IMR-90 (cell line): ENCODE measurements at regions not wholly inside any gene's neighbourhood (a gene's known extent, or its start where the extent isn't known, plus 50 kb on each side); places are given as distances from the start of the nearest gene placed in this dataset.

Experiments
- ATAC-seq: fragments of 200-7000 bp; cut with Tn5 transposase; 2 replicates; pipeline ENCODE4 v1.9.1; 2020; ENCODE audit warnings: low read depth, mild to moderate bottlenecking, moderate library complexity
- BruUV-seq: library from RNA; stranded (reverse); fragments of 400-500 nt; replicated peaks from 2 replicates; lab custom pipeline; 2021; lab: Mats Ljungman, UMichigan
- CTCF ChIA-PET: fragments of 300-600 bp; formaldehyde crosslinking; extraction: SDS; loops from one replicate; lab custom pipeline; 2021; ENCODE audit warnings: antibody characterized with exemption; lab: Yijun Ruan, JAX
- POLR2A ChIA-PET: fragments of 300-600 bp; sonication (Branson Sonifier 250); formaldehyde crosslinking; loops from one replicate; lab custom pipeline; 2022; ENCODE audit warnings: antibody characterized with exemption; ENCODE audit not compliant: unreplicated experiment; lab: Charles Lee
- DNase-seq: peaks from one replicate; pipeline ENCODE4 v3.0.0; 2013
- H2AFZ ChIP-seq: replicated peaks from 2 replicates; pipeline ENCODE3; 2013; ENCODE audit warnings: low read length, mild to moderate bottlenecking; ENCODE audit not compliant: poor library complexity
- H2AK5ac ChIP-seq: 2 replicates; pipeline ENCODE4 v1.6.1; 2013; ENCODE audit warnings: low read depth, low read length, inconsistent platforms
- H2AK9ac ChIP-seq: replicated peaks from 2 replicates; pipeline ENCODE3; 2013; ENCODE audit warnings: mild to moderate bottlenecking, low read depth, low read length, moderate library complexity; ENCODE audit not compliant: poor library complexity
- H2BK120ac ChIP-seq: 2 replicates; pipeline ENCODE4 v1.6.1; 2013; ENCODE audit warnings: low read depth, low read length, inconsistent platforms
- H2BK15ac ChIP-seq: 3 replicates; pipeline ENCODE4 v1.6.1; 2013; ENCODE audit warnings: low read depth, low read length, inconsistent platforms
- H2BK20ac ChIP-seq: 2 replicates; pipeline ENCODE4 v1.6.1; 2013; ENCODE audit warnings: low read depth, mild to moderate bottlenecking, inconsistent platforms, low read length, moderate library complexity
- H2BK5ac ChIP-seq: 2 replicates; pipeline ENCODE4 v1.6.1; 2013; ENCODE audit warnings: mild to moderate bottlenecking, low read depth, low read length, inconsistent platforms; ENCODE audit not compliant: poor library complexity, severe bottlenecking
- H3K14ac ChIP-seq: replicated peaks from 2 replicates; pipeline ENCODE4 v1.6.1; 2013; ENCODE audit warnings: low read depth, low read length, inconsistent platforms
- H3K18ac ChIP-seq: 2 replicates; pipeline ENCODE4 v1.6.1; 2013; ENCODE audit warnings: low read depth, low read length, control low read depth
- H3K23ac ChIP-seq: 2 replicates; pipeline ENCODE4 v1.6.1; 2013; ENCODE audit warnings: low read depth, low read length, inconsistent platforms
- H3K27ac ChIP-seq: 2 replicates; pipeline ENCODE4 v1.5.1; 2013; ENCODE audit warnings: mild to moderate bottlenecking, control low read depth, low read length; ENCODE audit not compliant: insufficient read depth
- H3K27me3 ChIP-seq: 2 replicates; pipeline ENCODE4 v1.6.1; 2013; ENCODE audit warnings: low read length; ENCODE audit not compliant: control insufficient read depth, insufficient read depth
- H3K36me3 ChIP-seq: 2 replicates; pipeline ENCODE4 v1.6.1; 2013; ENCODE audit warnings: low read length, mixed read lengths; ENCODE audit not compliant: control insufficient read depth, insufficient read depth
- H3K4ac ChIP-seq: 2 replicates; pipeline ENCODE4 v1.6.1; 2013; ENCODE audit warnings: low read depth, low read length, inconsistent platforms
- H3K4me1 ChIP-seq: 2 replicates; pipeline ENCODE4 v1.6.1; 2013; ENCODE audit warnings: low read length, mixed read lengths; ENCODE audit not compliant: control insufficient read depth, insufficient read depth
- H3K4me2 ChIP-seq: 2 replicates; pipeline ENCODE4 v1.6.1; 2013; ENCODE audit warnings: low read depth, mild to moderate bottlenecking, control low read depth, low read length, moderate library complexity
- H3K4me3 ChIP-seq: 2 replicates; pipeline ENCODE4 v1.5.1; 2013; ENCODE audit warnings: low read depth, mild to moderate bottlenecking, control low read depth, low read length, moderate library complexity; ENCODE audit not compliant: insufficient read depth
- H3K56ac ChIP-seq: 2 replicates; pipeline ENCODE4 v1.6.1; 2013; ENCODE audit warnings: low read length, inconsistent platforms; ENCODE audit not compliant: insufficient read depth; ENCODE audit errors: extremely low read depth
- H3K79me1 ChIP-seq, 2 experiments: 2 replicates each; pipeline ENCODE4 v1.6.1; 2013; ENCODE audit warnings: low read length in 2 of 2, inconsistent platforms in 1 of 2, low read depth in 1 of 2
- H3K9ac ChIP-seq: 2 replicates; pipeline ENCODE4 v1.6.1; 2013; ENCODE audit warnings: low read depth, low read length, control low read depth
- H3K9me1 ChIP-seq: 2 replicates; pipeline ENCODE4 v1.6.1; 2013; ENCODE audit warnings: low read length, inconsistent platforms; ENCODE audit not compliant: insufficient read depth
- H3K9me3 ChIP-seq: 2 replicates; pipeline ENCODE4 v1.6.1; 2013; ENCODE audit warnings: low read length; ENCODE audit not compliant: control insufficient read depth, insufficient read depth
- H4K20me1 ChIP-seq: 2 replicates; pipeline ENCODE4 v1.6.1; 2013; ENCODE audit warnings: low read length, inconsistent platforms; ENCODE audit not compliant: insufficient read depth
- H4K5ac ChIP-seq: 2 replicates; pipeline ENCODE4 v1.6.1; 2013; ENCODE audit warnings: mild to moderate bottlenecking, low read depth, low read length, control low read depth
- H4K8ac ChIP-seq, 2 experiments: 2 replicates each; pipeline ENCODE4 v1.6.1; 2013; ENCODE audit warnings: low read depth in 2 of 2, low read length in 2 of 2, control low read depth in 1 of 2, inconsistent platforms in 1 of 2
- H4K91ac ChIP-seq: 2 replicates; pipeline ENCODE4 v1.6.1; 2013; ENCODE audit warnings: low read depth, low read length, inconsistent platforms; ENCODE audit not compliant: insufficient read depth
- BHLHE40 ChIP-seq: fragments of 150-350 bp; IDR thresholded peaks from 2 replicates; pipeline ENCODE4 v1.6.1; 2016; ENCODE audit warnings: mild to moderate bottlenecking, low read depth, low read length
- CEBPB ChIP-seq: IDR thresholded peaks from 2 replicates; pipeline ENCODE4 v1.6.1; 2012; ENCODE audit warnings: low read depth, low read length, improper control_type of control experiment
- CHD1 ChIP-seq: IDR thresholded peaks from 2 replicates; pipeline ENCODE4 v1.6.1; 2012; ENCODE audit warnings: low read depth, low read length, improper control_type of control experiment
- MAFK ChIP-seq: IDR thresholded peaks from 2 replicates; pipeline ENCODE4 v1.6.1; 2012; ENCODE audit warnings: low read depth, low read length, improper control_type of control experiment
- MXI1 ChIP-seq: IDR thresholded peaks from 2 replicates; pipeline ENCODE4 v1.6.1; 2012; ENCODE audit warnings: low read depth, mild to moderate bottlenecking, low read length, moderate library complexity, borderline replicate concordance
- NFE2L2 ChIP-seq: fragments of 150-350 bp; IDR thresholded peaks from 2 replicates; pipeline ENCODE4 v1.6.1; 2016; ENCODE audit warnings: low read depth, mild to moderate bottlenecking, low read length
- POLR2A ChIP-seq: IDR thresholded peaks from 2 replicates; pipeline ENCODE4 v1.6.1; 2012; ENCODE audit warnings: mild to moderate bottlenecking, low read depth, low read length
- RFX5 ChIP-seq: IDR thresholded peaks from 2 replicates; pipeline ENCODE4 v1.8.0; 2012; ENCODE audit warnings: low read depth, mild to moderate bottlenecking, low read length, moderate library complexity
- SMC3 ChIP-seq: fragments of 150-350 bp; IDR thresholded peaks from 2 replicates; pipeline ENCODE4 v1.6.1; 2016; ENCODE audit warnings: low read depth, mild to moderate bottlenecking, antibody characterized with exemption, low read length, moderate library complexity
- WGBS, 2 experiments: methylation state at CpG; one replicate each; pipeline versions ENCODE4 v1.1.5 to v1.1.7; 2013; ENCODE audit warnings: missing lambda C conversion rate in 2 of 2; ENCODE audit not compliant: insufficient read length in 1 of 2; ENCODE audit errors: extremely low coverage in 2 of 2; 5-methylcytosine and 5-hydroxymethylcytosine counted together
- dilution Hi-C: fragments of 300-500 bp; cut with HindIII; formaldehyde crosslinking; loops from one replicate; pipeline ENCODE4 v1.14.3; 2018; ENCODE audit warnings: low sequenced_read_pairs; ENCODE audit not compliant: unreplicated experiment
- in situ Hi-C: fragments of 300-500 bp; cut with MboI; formaldehyde crosslinking; loops from 3 replicates; pipeline ENCODE4 v1.14.3; 2019; ENCODE audit warnings: low sequenced_read_pairs, inconsistent platforms, mixed read lengths
- intact Hi-C: fragments of 100-400 bp; cut with micrococcal nuclease; formaldehyde crosslinking; loops from 2 replicates; pipeline ENCODE4 v1.10.0; 2022
- TF ChIP-seq, protein P1 (sequence below): conservative IDR thresholded peaks from 2 replicates; pipeline ENCODE4 v1.5.1; 2012; ENCODE audit warnings: mild to moderate bottlenecking, low read depth, low read length, improper control_type of control experiment

GRCh38 chr2:7891312-7891711 is 790.5 kb upstream of the ID2 start:
- TF ChIP-seq NFE2L2: no peak
- no peak for TF ChIP-seq MAFK
- TF ChIP-seq, protein P1, sequence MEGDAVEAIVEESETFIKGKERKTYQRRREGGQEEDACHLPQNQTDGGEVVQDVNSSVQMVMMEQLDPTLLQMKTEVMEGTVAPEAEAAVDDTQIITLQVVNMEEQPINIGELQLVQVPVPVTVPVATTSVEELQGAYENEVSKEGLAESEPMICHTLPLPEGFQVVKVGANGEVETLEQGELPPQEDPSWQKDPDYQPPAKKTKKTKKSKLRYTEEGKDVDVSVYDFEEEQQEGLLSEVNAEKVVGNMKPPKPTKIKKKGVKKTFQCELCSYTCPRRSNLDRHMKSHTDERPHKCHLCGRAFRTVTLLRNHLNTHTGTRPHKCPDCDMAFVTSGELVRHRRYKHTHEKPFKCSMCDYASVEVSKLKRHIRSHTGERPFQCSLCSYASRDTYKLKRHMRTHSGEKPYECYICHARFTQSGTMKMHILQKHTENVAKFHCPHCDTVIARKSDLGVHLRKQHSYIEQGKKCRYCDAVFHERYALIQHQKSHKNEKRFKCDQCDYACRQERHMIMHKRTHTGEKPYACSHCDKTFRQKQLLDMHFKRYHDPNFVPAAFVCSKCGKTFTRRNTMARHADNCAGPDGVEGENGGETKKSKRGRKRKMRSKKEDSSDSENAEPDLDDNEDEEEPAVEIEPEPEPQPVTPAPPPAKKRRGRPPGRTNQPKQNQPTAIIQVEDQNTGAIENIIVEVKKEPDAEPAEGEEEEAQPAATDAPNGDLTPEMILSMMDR: no peak
- no peak for TF ChIP-seq CHD1
- TF ChIP-seq RFX5: no peak
- no peak for TF ChIP-seq POLR2A
- TF ChIP-seq SMC3: no peak
- no peak for TF ChIP-seq MXI1
- TF ChIP-seq BHLHE40: no peak
- no peak for TF ChIP-seq CEBPB
- H2AFZ ChIP-seq: no peak overlapping the region

More at GRCh38 chr2:7891312-7891711, 790.5 kb upstream of the ID2 start:
- Histone ChIP-seq H3K9ac (no peak overlapping the region), H3K9me1 (0 out of 2 replicates have a peak, but pooled peaks cover 4% of the 10 kb centered on the region), H3K18ac (no peak overlapping the region), H2BK20ac (no peak overlapping the region), H3K4me1 (peaks cover 2% of the 10 kb centered on the region; the same call in 1 of the 2 replicates), H3K36me3 (no peaks in the 10 kb centered on the region), H3K4ac (no peak overlapping the region), H3K4me2 (no peak overlapping the region), H4K5ac (no peak overlapping the region), H2BK5ac (no peak overlapping the region), H3K79me1 (no peaks in the 10 kb centered on the region), H3K23ac (no peak overlapping the region), H2BK15ac (no peak overlapping the region), H4K20me1 (no peaks in the 10 kb centered on the region), H3K27ac (no peak overlapping the region), H4K91ac (no peak overlapping the region), H3K14ac (no peak overlapping the region), H3K56ac (no peak overlapping the region), H2BK120ac (no peak overlapping the region), H3K27me3 (no peaks in the 10 kb centered on the region; the same call in 1 of the 2 replicates), H3K9me3 (no peaks in the 10 kb centered on the region), H2AK5ac (no peak overlapping the region), H2AK9ac (no peak overlapping the region), H3K4me3 (no peak overlapping the region), H4K8ac (no peak overlapping the region)
- intact Hi-C loops: no loop called here
- WGBS, 2 experiments: no CpG with 5 or more reads among the region's 2 CpGs
- CTCF ChIA-PET: no interaction called here
- no peak for ATAC-seq
- POLR2A ChIA-PET: no interaction called here
- in situ Hi-C loops: no loop called here
- dilution Hi-C loops: no loop called here
- DNase-seq: no peak
- no TSS peak for BruUV-seq
